HepG2 (cell line): ENCODE measurements at regions not wholly inside any gene's neighbourhood (a gene's known extent, or its start where the extent isn't known, plus 50 kb on each side); places are given as distances from the start of the nearest gene placed in this dataset.

ENCODE experiments used
- ATAC-seq: fragments of 200-7000 bp; cut with Tn5 transposase; 3 replicates; pipeline ENCODE4 v1.9.1; 2020; ENCODE audit warnings: mild to moderate bottlenecking, moderate library complexity
- BruUV-seq: library from RNA; stranded (reverse); fragments of 400-500 nt; replicated peaks from 2 replicates; lab custom pipeline; 2021; lab: Mats Ljungman, UMichigan
- CTCF ChIA-PET: fragments of 300-600 bp; formaldehyde crosslinking; extraction: SDS; loops from one replicate; lab custom pipeline; 2021; ENCODE audit warnings: low total read pairs, inconsistent platforms, low intra/inter-chr PET ratio; lab: Yijun Ruan, JAX
- POLR2A ChIA-PET: fragments of 350-600 bp; sonication (Branson Sonifier 250); formaldehyde crosslinking; loops from one replicate; lab custom pipeline; 2020; ENCODE audit warnings: antibody characterized with exemption, inconsistent platforms; lab: Yijun Ruan, JAX
- DNase-seq: peaks from one replicate; pipeline ENCODE4 v3.0.0-alpha.2; 2015; ENCODE audit warnings: low spot score
- FAIRE-seq: peaks from 3 replicates; lab custom pipeline; 2011; peaks lifted over from hg19 to GRCh38; lab: Jason Lieb, UNC
- H2AFZ ChIP-seq: one replicate; pipeline ENCODE4 v1.6.1; 2011; ENCODE audit warnings: low read length, inconsistent platforms
- H3K27ac ChIP-seq: fragments of 300-600 bp; 3 replicates; pipeline ENCODE4 v1.8.0; 2011; ENCODE audit warnings: mixed run types, mild to moderate bottlenecking, mixed read lengths, low read length, inconsistent platforms; ENCODE audit not compliant: insufficient read depth; ENCODE audit errors: extremely low read length
- H3K27me3 ChIP-seq, 2 experiments: fragments of 200-600 bp in 1 of 2; 2 replicates in 1 of 2; 3 replicates in 1 of 2; pipeline versions ENCODE4 v1.6.0 to v1.8.0; 2011; ENCODE audit warnings: low read length in 2 of 2, mild to moderate bottlenecking in 2 of 2, moderate library complexity in 2 of 2, inconsistent platforms in 1 of 2; ENCODE audit not compliant: insufficient read depth in 2 of 2, control insufficient read depth in 1 of 2
- H3K36me3 ChIP-seq, 2 experiments: fragments of 200-600 bp in 1 of 2; replicated peaks in 1 of 2; 2 replicates in 1 of 2; 3 replicates in 1 of 2; pipeline versions ENCODE4 v1.5.1 to v1.8.0; 2011; ENCODE audit warnings: low read length in 2 of 2, inconsistent platforms in 1 of 2; ENCODE audit not compliant: insufficient read depth in 2 of 2, control insufficient read depth in 1 of 2
- H3K4me1 ChIP-seq: 2 replicates; pipeline ENCODE4 v1.5.1; 2012; ENCODE audit warnings: low read length, inconsistent platforms; ENCODE audit not compliant: insufficient read depth
- H3K4me2 ChIP-seq: 2 replicates; pipeline ENCODE4 v1.6.0; 2011; ENCODE audit warnings: low read depth, low read length, inconsistent platforms
- H3K4me3 ChIP-seq, 3 experiments: fragments of 200-600 bp in 1 of 3; sonication (generic), shearing (Covaris generic) in 1 of 3; replicated peaks in 1 of 3; 2 replicates each; pipeline ENCODE4 v1.5.1; 2011 to 2016; ENCODE audit warnings: low read length in 3 of 3, inconsistent platforms in 2 of 3, low read depth in 2 of 3, mild to moderate bottlenecking in 2 of 3, control low read depth in 1 of 3, mixed read lengths in 1 of 3; ENCODE audit not compliant: insufficient read depth in 1 of 3
- H3K79me2 ChIP-seq: one replicate; pipeline ENCODE4 v1.6.1; 2011; ENCODE audit warnings: low read length, inconsistent platforms; ENCODE audit not compliant: insufficient read depth
- H3K9ac ChIP-seq: 2 replicates; pipeline ENCODE4 v1.6.0; 2011; ENCODE audit warnings: mild to moderate bottlenecking, low read depth, low read length, inconsistent platforms; ENCODE audit not compliant: insufficient read depth
- H3K9me3 ChIP-seq: 2 replicates; pipeline ENCODE4 v1.5.1; 2012; ENCODE audit warnings: mild to moderate bottlenecking, low read length
- H4K20me1 ChIP-seq: 2 replicates; pipeline ENCODE4 v1.6.0; 2011; ENCODE audit warnings: inconsistent platforms, mild to moderate bottlenecking, low read length, moderate library complexity; ENCODE audit not compliant: insufficient read depth
- ATF7-NPFF ChIP-seq: sonication (generic); formaldehyde crosslinking; IDR thresholded peaks from 2 replicates; pipeline ENCODE4 v1.8.1; 2023; ENCODE audit warnings: mild to moderate bottlenecking, low read depth, missing genetic modification reagents, moderate library complexity
- BRCA1 ChIP-seq: sonication (generic); formaldehyde crosslinking; IDR thresholded peaks from 2 replicates; pipeline ENCODE4 v1.4.0; 2020; ENCODE audit warnings: missing genetic modification reagents
- CAMTA2 ChIP-seq: sonication (generic); formaldehyde crosslinking; IDR thresholded peaks from 2 replicates; pipeline ENCODE4 v1.4.0; 2020; ENCODE audit warnings: mild to moderate bottlenecking, missing genetic modification reagents, borderline replicate concordance
- FOXO1 ChIP-seq: sonication (generic); formaldehyde crosslinking; IDR thresholded peaks from 2 replicates; pipeline ENCODE4 v1.4.0; 2020; ENCODE audit warnings: missing genetic modification reagents
- PRPF4 ChIP-seq: fragments of 200-400 bp; formaldehyde crosslinking; IDR thresholded peaks from 2 replicates; pipeline ENCODE4 v1.6.1; 2016; ENCODE audit warnings: low read length, low read depth; ENCODE audit not compliant: poor library complexity, severe bottlenecking
- RNF219 ChIP-seq: sonication (generic); formaldehyde crosslinking; IDR thresholded peaks from 2 replicates; pipeline ENCODE4 v1.5.0; 2020; ENCODE audit warnings: mild to moderate bottlenecking, missing genetic modification reagents
- SMAD9 ChIP-seq: sonication (generic); formaldehyde crosslinking; IDR thresholded peaks from 2 replicates; pipeline ENCODE4 v1.5.1; 2020; ENCODE audit warnings: mild to moderate bottlenecking, missing genetic modification reagents
- ZBTB44 ChIP-seq: sonication (generic); formaldehyde crosslinking; IDR thresholded peaks from 2 replicates; pipeline ENCODE4 v1.4.0; 2020; ENCODE audit warnings: missing genetic modification reagents
- ZFAT ChIP-seq: sonication (generic); formaldehyde crosslinking; conservative IDR thresholded peaks from 2 replicates; pipeline ENCODE4 v1.8.1; 2023; ENCODE audit warnings: missing genetic modification reagents, inconsistent platforms
- ZMYM3 ChIP-seq: sonication (generic); formaldehyde crosslinking; IDR thresholded peaks from 2 replicates; pipeline ENCODE4 v1.5.1; 2020; ENCODE audit warnings: mild to moderate bottlenecking, missing genetic modification reagents
- ZNF143 ChIP-seq: sonication (generic); formaldehyde crosslinking; IDR thresholded peaks from 2 replicates; pipeline ENCODE4 v1.4.0; 2020; ENCODE audit warnings: missing genetic modification reagents
- ZNF496 ChIP-seq: sonication (generic); formaldehyde crosslinking; IDR thresholded peaks from 2 replicates; pipeline ENCODE4 v1.8.1; 2023; ENCODE audit warnings: mild to moderate bottlenecking, moderate library complexity, missing genetic modification reagents; ENCODE audit not compliant: insufficient replicate concordance
- ZNF589 ChIP-seq: sonication (generic); formaldehyde crosslinking; conservative IDR thresholded peaks from 2 replicates; pipeline ENCODE4 v1.8.0; 2022; ENCODE audit warnings: mild to moderate bottlenecking, moderate library complexity, missing genetic modification reagents
- ZNF724P ChIP-seq: sonication (generic); formaldehyde crosslinking; IDR thresholded peaks from 2 replicates; pipeline ENCODE4 v1.8.0; 2022; ENCODE audit warnings: missing genetic modification reagents, borderline replicate concordance
- WGBS: methylation state at CpG from one replicate; pipeline ENCODE4 v1.1.6; 2017; ENCODE audit warnings: low lambda C conversion rate; 5-methylcytosine and 5-hydroxymethylcytosine counted together
- in situ Hi-C: cut with HindIII; loops from 2 replicates; pipeline ENCODE4 v1.10.0; 2017; ENCODE audit warnings: low pct_unique_long_range_greater_than_20kb; ENCODE audit not compliant: extremely low pct_ligation_motif_present
- intact Hi-C: fragments of 100-400 bp; cut with micrococcal nuclease; formaldehyde crosslinking; loops from one replicate; pipeline ENCODE4 v1.10.0; 2022; ENCODE audit not compliant: unreplicated experiment
- TF ChIP-seq, protein P1 (sequence below): sonication (generic); formaldehyde crosslinking; IDR thresholded peaks from 2 replicates; pipeline ENCODE4 v1.4.0; 2020; ENCODE audit warnings: mild to moderate bottlenecking, missing genetic modification reagents
- TF ChIP-seq, protein P2 (sequence below): sonication (generic); formaldehyde crosslinking; IDR thresholded peaks from 2 replicates; pipeline ENCODE4 v1.4.0; 2020; ENCODE audit warnings: missing genetic modification reagents

GRCh38 chr9:84107995-84108394, 127.4 kb downstream of the RMI1 start:
- Histone ChIP-seq H3K9ac (no peak overlapping the region), H3K4me2 (no peak overlapping the region), H3K27ac (no peak overlapping the region), H3K4me3 (no peak overlapping the region), H2AFZ (no peak overlapping the region), H3K4me1 (no peaks in the 10 kb centered on the region)
- no TSS peak for BruUV-seq
- ATAC-seq (no peak), FAIRE-seq (no peak)
- WGBS = 0% methylated on average over 1 of the region's 1 CpG
- CTCF ChIA-PET = no interaction called here
- intact Hi-C loops = no loop called here
- POLR2A ChIA-PET = no interaction called here
- in situ Hi-C loops = no loop called here
- no peak for TF ChIP-seq ZNF589
- no peak for TF ChIP-seq BRCA1 (CRISPR knock-in tag)
- TF ChIP-seq ZNF724P = no peak
- TF ChIP-seq ZBTB44 (CRISPR knock-in tag) = no peak
- no peak for TF ChIP-seq ATF7-NPFF (CRISPR knock-in tag)
- TF ChIP-seq ZNF496 (CRISPR knock-in tag) = no peak
- TF ChIP-seq RNF219 = no peak
- TF ChIP-seq ZFAT (CRISPR knock-in tag) = no peak
- TF ChIP-seq FOXO1 = no peak
- TF ChIP-seq ZMYM3 (CRISPR knock-in tag) = no peak
- TF ChIP-seq ZNF143 = no peak
- TF ChIP-seq, protein P1, sequence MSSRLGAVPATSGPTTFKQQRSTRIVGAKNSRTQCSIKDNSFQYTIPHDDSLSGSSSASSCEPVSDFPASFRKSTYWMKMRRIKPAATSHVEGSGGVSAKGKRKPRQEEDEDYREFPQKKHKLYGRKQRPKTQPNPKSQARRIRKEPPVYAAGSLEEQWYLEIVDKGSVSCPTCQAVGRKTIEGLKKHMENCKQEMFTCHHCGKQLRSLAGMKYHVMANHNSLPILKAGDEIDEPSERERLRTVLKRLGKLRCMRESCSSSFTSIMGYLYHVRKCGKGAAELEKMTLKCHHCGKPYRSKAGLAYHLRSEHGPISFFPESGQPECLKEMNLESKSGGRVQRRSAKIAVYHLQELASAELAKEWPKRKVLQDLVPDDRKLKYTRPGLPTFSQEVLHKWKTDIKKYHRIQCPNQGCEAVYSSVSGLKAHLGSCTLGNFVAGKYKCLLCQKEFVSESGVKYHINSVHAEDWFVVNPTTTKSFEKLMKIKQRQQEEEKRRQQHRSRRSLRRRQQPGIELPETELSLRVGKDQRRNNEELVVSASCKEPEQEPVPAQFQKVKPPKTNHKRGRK (CRISPR knock-in tag) = no peak
- TF ChIP-seq SMAD9 = no peak
- TF ChIP-seq, protein P2, sequence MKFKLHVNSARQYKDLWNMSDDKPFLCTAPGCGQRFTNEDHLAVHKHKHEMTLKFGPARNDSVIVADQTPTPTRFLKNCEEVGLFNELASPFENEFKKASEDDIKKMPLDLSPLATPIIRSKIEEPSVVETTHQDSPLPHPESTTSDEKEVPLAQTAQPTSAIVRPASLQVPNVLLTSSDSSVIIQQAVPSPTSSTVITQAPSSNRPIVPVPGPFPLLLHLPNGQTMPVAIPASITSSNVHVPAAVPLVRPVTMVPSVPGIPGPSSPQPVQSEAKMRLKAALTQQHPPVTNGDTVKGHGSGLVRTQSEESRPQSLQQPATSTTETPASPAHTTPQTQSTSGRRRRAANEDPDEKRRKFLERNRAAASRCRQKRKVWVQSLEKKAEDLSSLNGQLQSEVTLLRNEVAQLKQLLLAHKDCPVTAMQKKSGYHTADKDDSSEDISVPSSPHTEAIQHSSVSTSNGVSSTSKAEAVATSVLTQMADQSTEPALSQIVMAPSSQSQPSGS (CRISPR knock-in tag) = no peak
- no peak for TF ChIP-seq CAMTA2 (CRISPR knock-in tag)
- no peak for TF ChIP-seq PRPF4
- TF ChIP-seq, all 625 proteins: peak for 0
- Histone ChIP-seq H3K36me3 (no peaks in the 10 kb centered on the region), H4K20me1 (no peaks in the 10 kb centered on the region), H3K79me2 (no peaks in the 10 kb centered on the region), H3K9me3 (no peaks in the 10 kb centered on the region), H3K27me3 (peaks cover 1 to 5% of the 10 kb centered on the region in 2 experiments; a peak in 2 of 5 replicates)
- DNase-seq = no peak
